HG03469 (cell line): ENCODE measurements at regions not wholly inside any gene's neighbourhood (a gene's known extent, or its start where the extent isn't known, plus 50 kb on each side); places are given as distances from the start of the nearest gene placed in this dataset.

Source experiments
- ATAC-seq: cut with Tn5 transposase; IDR thresholded peaks from one replicate; pipeline ENCODE4 v1.9.1; 2021; ENCODE audit warnings: mild to moderate bottlenecking, moderate library complexity, moderate number of reproducible peaks; ENCODE audit not compliant: unreplicated experiment

- no peak for ATAC-seq
Measured at GRCh38 chr16:50996166-50996829, 154.8 kb downstream of the SALL1 start.

- no peak for ATAC-seq
Measured at GRCh38 chr16:50994995-50995394, 156.1 kb downstream of the SALL1 start.

GRCh38 chr16:50992350-50993032 lies 158.6 kb downstream of the SALL1 start:
- ATAC-seq, result no peak

GRCh38 chr16:50991436-50991835 lies 159.6 kb downstream of the SALL1 start:
- no peak for ATAC-seq

- no peak for ATAC-seq
Measured at GRCh38 chr16:50991006-50991405, 160.1 kb downstream of the SALL1 start.

- ATAC-seq, result no peak
Measured at GRCh38 chr16:50989047-50989446, 162.0 kb downstream of the SALL1 start.

GRCh38 chr16:50988441-50988840 lies 162.6 kb downstream of the SALL1 start:
- ATAC-seq, result no peak

- ATAC-seq, result no peak
Measured at GRCh38 chr16:50986453-50986852, 164.6 kb downstream of the SALL1 start.

GRCh38 chr16:50985733-50986132 lies 165.3 kb downstream of the SALL1 start:
- ATAC-seq, result no peak

GRCh38 chr16:50984688-50985087 lies 166.4 kb downstream of the SALL1 start:
- ATAC-seq, result no peak

- ATAC-seq, result no peak
Measured at GRCh38 chr16:50982808-50983207, 168.3 kb downstream of the SALL1 start.

- no peak for ATAC-seq
Measured at GRCh38 chr16:50981951-50982350, 169.1 kb downstream of the SALL1 start.

GRCh38 chr16:50980666-50981065 lies 170.4 kb downstream of the SALL1 start:
- no peak for ATAC-seq

GRCh38 chr16:50979806-50980620 lies 171.1 kb downstream of the SALL1 start:
- ATAC-seq, result no peak

- no peak for ATAC-seq
Measured at GRCh38 chr16:50977138-50977537, 173.9 kb downstream of the SALL1 start.

GRCh38 chr16:50974438-50975036 lies 176.5 kb downstream of the SALL1 start:
- no peak for ATAC-seq

GRCh38 chr16:50972876-50973275 lies 178.2 kb downstream of the SALL1 start:
- ATAC-seq, result no peak

GRCh38 chr16:50970281-50970680 lies 180.8 kb downstream of the SALL1 start:
- no peak for ATAC-seq

GRCh38 chr16:50967827-50968612 lies 183.1 kb downstream of the SALL1 start:
- peak; percentile 67 for ATAC-seq

GRCh38 chr16:50964491-50964890 lies 186.6 kb downstream of the SALL1 start:
- ATAC-seq, result no peak

GRCh38 chr16:50961952-50962351 lies 189.1 kb downstream of the SALL1 start:
- no peak for ATAC-seq
